CD4-positive, alpha-beta T cell treated with Interleukin-4 for 1 hour (primary cell): ENCODE measurements at regions not wholly inside any gene's neighbourhood (a gene's known extent, or its start where the extent isn't known, plus 50 kb on each side); places are given as distances from the start of the nearest gene placed in this dataset.

ENCODE experiments used
- DNase-seq, 2 donors: peaks; one replicate each; pipeline ENCODE4 v3.0.0-alpha.2; 2020 to 2022

- no peak for DNase-seq
These were observed 328.2 kb upstream of the SPRY2 start for GRCh38 chr13:80669112-80669511.

- no peak for DNase-seq
These were observed 327.5 kb upstream of the SPRY2 start for GRCh38 chr13:80668452-80668851.

DNA sequence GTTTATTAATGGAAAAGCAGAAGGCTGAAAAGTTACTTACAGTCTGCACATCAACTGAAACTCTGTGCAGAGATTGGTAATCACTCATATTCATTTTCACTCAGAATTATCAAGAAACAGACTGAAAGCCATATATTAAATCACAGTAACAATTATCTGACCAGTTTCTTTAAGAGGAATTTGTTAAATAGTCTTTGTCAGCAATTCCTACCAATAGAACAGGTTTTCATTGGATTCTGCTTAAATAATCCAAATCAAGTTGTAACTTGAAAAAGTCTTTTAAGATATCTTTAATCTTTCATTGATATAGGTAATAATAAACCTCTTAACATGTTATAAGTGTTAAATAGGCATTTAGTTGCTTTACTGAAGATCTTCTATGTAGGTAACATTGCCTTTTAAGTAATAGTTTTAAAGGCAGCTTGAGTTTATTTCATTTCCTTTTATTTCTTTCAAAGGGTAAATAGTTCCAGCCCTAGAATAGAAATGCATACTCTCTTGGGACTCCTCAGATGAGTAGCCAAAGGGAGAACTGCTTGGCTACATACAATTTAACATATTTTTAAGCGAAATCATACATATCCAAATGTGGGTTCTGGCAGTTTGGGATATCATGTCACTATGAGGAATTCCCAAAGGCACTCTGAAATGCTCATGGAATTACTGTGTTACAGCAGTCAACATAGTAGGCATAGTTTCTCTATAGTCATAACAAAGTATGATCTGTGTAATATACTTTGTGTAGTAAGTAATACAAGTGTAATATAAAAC is 326.0 kb upstream of the SPRY2 start:
- DNase-seq = no peak

DNA sequence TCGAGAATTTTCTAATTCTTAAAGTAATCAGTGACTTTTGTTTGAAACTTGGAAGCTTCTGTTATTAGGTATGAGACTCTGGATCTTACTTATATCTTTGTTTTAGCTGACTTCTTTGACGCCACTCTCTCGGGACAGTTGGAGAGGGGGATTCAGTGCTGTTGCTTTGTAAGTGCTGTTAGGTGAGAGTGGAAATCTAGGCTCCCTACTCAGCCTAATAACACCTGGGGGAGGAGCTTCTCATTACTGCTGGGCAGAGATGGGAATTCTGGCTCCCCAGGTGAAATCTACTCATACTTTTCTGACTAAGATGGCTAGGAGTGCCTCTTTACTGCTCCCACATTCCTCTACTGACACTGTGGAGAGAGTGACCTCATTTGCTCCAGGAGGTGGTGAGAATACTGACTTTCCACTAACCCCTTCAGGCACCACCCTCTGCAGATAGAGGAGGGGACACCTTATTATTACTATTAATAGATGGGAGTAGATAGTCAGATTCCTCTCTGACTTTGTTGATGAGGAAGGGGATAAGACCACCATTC is 324.9 kb upstream of the SPRY2 start:
- no peak for DNase-seq

- no peak for DNase-seq
These were observed 324.0 kb upstream of the SPRY2 start for GRCh38 chr13:80664950-80665349.

DNA sequence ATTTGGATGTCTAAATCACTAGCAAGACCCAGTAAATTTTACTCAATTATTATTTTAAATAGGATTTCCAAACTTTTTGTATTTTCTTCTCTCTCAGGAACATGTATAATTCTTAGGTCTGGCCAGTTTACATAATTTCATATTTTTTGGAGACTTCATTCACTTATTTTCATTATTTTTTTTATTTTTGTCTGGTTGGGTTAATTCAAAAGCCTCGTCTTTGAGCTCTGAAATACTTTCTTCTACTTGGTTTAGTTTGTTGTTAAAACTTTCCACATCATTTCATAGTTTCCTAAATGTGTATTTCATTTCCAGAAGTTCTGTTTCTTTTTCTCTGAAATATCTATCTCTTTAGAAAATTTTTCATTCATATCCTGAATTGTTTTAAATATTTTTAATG is 322.9 kb upstream of the SPRY2 start:
- no peak for DNase-seq

DNA sequence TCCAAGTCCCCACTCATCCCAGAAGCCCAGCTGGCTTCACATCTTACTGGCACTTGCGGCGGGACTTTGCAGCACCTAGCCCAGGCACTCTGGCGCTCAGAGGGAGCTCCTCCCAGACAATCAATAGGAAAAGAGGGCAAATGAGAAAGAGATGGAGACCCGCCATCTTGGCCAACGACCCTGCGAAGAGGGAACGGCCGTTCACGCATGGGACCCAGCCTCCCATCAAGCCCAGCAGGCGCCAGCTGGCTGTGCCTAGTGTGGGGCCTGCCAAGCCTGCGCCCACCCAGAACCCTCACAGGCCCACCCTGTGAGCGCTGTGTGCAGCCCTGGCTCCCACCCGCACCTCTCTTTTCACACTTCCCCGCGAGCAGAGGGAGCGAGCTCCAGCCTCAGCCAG is 317.8 kb upstream of the SPRY2 start:
- DNase-seq = no peak

GRCh38 chr13:80656512-80656904 is 315.6 kb upstream of the SPRY2 start:
- DNase-seq = no peak

DNA sequence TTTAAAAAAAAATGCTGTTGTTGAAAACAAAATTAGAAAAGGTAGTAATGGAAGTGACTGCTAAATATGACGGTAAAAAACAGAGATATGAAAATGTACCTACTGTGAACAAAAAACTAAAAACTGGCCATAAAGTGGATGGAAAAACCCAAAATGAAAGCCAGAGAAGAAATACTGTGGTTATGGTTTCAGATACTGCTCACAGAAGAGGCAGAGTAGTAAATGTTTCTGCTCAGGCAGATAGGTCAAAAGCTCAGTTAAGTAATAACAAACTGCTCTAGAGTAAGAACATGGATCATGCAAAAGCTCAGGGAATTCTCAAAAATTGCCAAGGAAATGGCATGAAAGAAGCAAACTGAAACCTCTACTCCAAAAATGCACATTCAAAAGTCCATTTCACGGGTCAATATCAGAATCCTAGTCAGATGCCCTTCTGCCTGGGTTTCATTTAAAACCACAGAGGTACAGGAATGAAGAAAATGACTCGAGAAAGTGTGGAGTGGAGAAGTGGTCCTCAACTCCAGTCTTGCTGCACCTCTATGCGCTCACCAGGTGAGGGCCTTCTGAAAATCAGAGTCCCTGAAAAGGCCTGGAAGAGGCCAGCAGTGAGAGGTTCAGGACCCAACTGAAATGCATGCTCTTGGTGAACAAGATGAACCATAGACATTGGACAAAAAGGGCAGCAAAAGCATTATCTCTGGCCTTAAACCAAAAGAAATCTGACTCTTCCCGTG is 315.0 kb upstream of the SPRY2 start:
- DNase-seq = no peak

DNA sequence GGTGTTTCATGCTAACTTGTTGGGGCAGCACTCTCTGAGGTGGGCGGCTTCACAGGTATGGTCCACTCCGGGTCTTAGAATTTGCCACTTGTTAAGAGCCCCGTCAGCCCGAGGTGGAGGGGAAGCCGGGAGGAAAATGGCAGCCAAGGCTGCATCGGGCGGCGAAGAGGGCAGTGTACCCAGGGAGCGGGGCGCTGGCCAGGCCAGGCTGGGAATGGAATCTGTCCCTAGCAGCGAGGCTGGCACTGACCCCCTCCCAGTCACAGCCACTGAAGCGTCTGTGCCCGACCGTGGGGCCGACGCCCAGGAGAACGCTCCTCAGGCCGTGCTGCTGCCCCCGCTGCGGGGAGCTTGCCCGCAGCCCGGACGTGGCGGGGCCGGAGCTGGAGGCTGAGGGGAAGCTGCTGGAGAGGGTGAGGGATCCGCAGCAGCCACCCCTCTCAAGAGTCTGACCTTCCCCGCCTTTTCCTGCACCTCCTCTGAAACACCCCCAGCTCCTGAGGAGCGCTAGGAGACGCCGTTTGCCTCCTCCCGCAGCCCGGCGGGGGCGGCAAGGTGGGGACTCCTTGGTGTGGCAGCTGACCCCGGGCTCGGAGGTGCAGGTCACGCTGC is 313.8 kb upstream of the SPRY2 start:
- DNase-seq = no peak

DNA sequence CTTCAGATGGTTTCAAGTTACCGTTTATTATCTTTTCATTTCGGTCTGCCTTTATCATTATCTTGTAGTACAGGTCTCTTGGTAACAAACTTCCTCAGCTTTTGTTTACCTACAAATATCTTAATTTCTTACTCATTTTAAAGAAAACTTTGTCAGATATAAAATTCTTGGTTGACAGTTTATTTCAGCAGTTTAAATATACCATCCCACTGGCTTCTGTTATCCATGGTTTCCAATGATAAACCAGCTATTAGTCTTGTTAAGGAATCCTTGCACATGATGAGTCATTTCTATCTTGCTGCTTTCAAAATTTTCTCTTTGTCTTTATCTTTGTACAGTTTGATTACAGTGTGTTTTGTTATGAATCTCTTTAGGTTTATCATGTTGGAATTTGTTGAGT is 308.3 kb upstream of the SPRY2 start:
- no peak for DNase-seq

GRCh38 chr13:80642641-80643040 is 301.7 kb upstream of the SPRY2 start:
- DNase-seq = no peak

DNA sequence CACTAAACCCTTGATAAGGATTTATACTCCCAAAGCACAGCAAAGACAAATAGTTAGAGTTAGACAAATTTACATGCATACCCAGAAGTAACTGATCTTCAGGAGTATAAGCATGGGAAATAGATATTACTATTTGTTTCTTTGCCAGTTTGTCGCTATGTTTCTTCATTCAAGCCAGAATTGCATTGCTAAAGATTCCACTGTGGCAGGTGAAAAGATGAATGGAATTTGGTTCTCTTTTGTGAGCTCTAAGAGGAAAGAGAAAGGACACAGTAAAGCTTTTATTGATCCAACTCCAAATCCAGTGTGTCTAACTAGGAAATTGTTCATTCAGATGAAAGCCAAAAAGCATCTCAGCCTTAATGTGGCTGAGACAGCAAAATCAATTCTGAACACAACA is 292.3 kb upstream of the SPRY2 start:
- no peak for DNase-seq

DNA sequence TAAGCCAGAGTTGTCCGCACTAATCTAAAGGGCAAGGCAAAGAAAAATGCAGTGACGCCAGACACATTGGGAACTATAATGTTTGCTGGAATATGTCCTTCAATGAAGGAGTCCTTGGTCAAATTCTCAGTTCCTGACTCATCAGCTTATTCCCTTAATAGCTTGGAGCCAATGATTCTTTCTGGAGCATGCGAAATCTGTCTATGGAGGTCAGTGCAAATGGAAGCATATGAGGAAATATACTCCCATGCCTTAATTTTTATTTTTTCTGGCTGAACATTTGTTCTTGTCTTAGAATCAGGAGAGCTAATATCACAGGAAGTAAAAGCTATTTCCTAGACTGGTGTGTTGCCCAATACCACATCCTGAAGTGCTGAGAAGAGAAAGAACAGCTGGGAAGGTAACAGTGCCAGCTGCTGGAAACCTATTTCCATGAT is 289.8 kb upstream of the SPRY2 start:
- DNase-seq = no peak

GRCh38 chr13:80618781-80619180 is 277.9 kb upstream of the SPRY2 start:
- DNase-seq = no peak

DNA sequence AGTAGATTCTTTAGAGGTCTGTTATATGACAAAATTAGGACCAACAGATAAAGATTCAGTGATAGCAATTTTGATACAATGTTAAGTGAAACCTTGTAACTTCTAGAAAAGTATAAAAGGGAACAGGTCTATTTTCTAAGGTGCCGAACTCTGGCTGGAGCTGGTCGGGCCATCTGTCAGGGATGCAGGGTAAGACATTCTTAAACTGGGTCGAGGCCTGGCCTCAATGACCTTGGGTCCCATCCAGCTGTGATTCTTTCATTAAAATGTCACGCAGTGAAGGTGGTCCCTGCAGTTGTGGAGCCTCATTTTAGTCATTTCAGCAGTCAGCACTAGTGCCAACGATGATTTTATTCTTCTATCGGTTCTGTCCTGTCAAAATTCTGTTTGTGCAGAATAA is 271.9 kb upstream of the SPRY2 start:
- no peak for DNase-seq

DNA sequence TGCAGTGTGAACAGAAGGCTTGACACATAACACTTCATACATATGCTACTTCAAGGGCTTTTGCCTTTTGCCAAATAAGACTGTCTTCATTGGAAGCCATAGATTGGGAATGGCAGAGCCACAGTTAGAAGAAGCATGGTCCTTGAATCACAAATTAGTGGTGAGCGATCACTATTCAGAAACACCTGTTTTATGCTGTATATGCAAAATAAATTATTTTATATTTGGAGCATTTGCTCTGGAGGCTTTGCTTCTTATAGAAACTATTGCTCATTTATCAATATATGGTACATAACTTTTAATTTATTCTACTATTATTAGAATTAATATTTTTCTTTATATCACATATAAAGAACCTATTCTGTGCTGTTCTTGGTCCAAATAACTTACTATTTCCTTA is 270.4 kb upstream of the SPRY2 start:
- DNase-seq = no peak

- no peak for DNase-seq
These were observed 264.8 kb upstream of the SPRY2 start for GRCh38 chr13:80605716-80606115.

GRCh38 chr13:80605011-80605410 is 264.1 kb upstream of the SPRY2 start:
- no peak for DNase-seq

DNA sequence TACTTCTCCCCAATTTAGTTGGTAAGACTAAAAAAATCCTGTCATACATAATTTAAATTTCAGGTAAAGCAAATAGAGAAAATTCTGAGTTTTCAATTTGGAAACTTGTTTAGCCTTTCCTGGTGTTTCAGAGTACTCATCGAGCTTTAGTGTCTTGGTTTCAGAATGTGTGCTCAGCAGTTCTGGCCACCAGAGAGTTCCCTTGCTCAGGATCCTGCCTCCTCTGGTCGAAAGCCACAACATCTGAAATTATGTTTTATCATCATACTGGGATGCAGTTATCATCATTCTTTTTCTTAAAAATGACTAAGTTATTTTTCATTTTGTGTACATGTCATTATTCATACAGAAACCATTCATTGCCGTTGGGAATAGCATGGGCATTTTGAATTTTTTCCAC is 263.2 kb upstream of the SPRY2 start:
- no peak for DNase-seq

GRCh38 chr13:80603351-80603750 is 262.4 kb upstream of the SPRY2 start:
- no peak for DNase-seq

- DNase-seq = no peak
These were observed 258.8 kb upstream of the SPRY2 start for GRCh38 chr13:80599765-80600164.

DNA sequence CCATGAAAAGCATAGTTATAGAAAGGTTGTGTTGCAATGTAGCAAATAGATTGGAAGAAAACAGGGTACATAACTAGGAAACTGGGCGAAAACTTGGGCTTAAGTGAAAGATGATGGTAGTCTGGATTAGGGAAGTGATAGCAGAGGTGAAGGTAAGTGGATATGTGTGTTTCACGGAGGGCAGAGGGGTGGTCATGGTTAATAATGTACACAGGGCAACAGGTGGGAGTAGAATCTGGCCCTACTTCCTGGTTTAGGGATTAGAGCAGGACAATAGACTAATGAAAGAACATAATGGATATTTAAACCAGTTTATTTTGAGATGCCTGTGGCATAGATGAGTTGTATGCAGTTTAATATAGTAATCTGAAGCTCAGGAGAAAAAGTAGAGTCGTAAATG is 257.3 kb upstream of the SPRY2 start:
- no peak for DNase-seq
